ENCODE measurements at regions not wholly inside any gene's neighbourhood (a gene's known extent, or its start where the extent isn't known, plus 50 kb on each side); places are given as distances from the start of the nearest gene placed in this dataset.

GRCh38 chr6:19492636-19493405 lies 344.3 kb upstream of the ID4 start:
- Histone ChIP-seq H3K9ac (ENCODE audit: low read depth, low read length) (no peak overlapping the region), H3K27ac (ENCODE audit: low read depth, low read length) (no peak overlapping the region), H3K4me1 (ENCODE audit: insufficient read depth, low read length) (no peaks in the 10 kb centered on the region), H3K9me3 (ENCODE audit: insufficient read depth, low read depth, low read length) (no peaks in the 10 kb centered on the region), H3K27me3 (ENCODE audit: insufficient read depth, low read length) (no peaks in the 10 kb centered on the region), H3K36me3 (ENCODE audit: insufficient read depth, low read length) (no peaks in the 10 kb centered on the region), H3K4me3 (ENCODE audit: low read length) (no peak overlapping the region)
- WGBS, result 96% methylated on average over 2 of the region's 2 CpGs

- Histone ChIP-seq H3K4me3 (ENCODE audit: low read length) (no peak overlapping the region), H3K4me1 (ENCODE audit: insufficient read depth, low read length) (no peaks in the 10 kb centered on the region), H3K27me3 (ENCODE audit: insufficient read depth, low read length) (no peaks in the 10 kb centered on the region), H3K9me3 (ENCODE audit: insufficient read depth, low read depth, low read length) (peaks cover 7% of the 10 kb centered on the region; the same call in 1 of the 2 replicates), H3K36me3 (ENCODE audit: insufficient read depth, low read length) (no peaks in the 10 kb centered on the region), H3K9ac (ENCODE audit: low read depth, low read length) (no peak overlapping the region), H3K27ac (ENCODE audit: low read depth, low read length) (no peak overlapping the region)
- WGBS, result 94% methylated on average over 3 of the region's 3 CpGs
These were observed 335.4 kb upstream of the ID4 start for GRCh38 chr6:19501737-19502245.

GRCh38 chr6:19502301-19502700 lies 334.9 kb upstream of the ID4 start:
- Histone ChIP-seq H3K9ac (ENCODE audit: low read depth, low read length) (no peak overlapping the region), H3K36me3 (ENCODE audit: insufficient read depth, low read length) (no peaks in the 10 kb centered on the region), H3K4me1 (ENCODE audit: insufficient read depth, low read length) (no peaks in the 10 kb centered on the region), H3K4me3 (ENCODE audit: low read length) (no peak overlapping the region), H3K9me3 (ENCODE audit: insufficient read depth, low read depth, low read length) (peaks cover 7% of the 10 kb centered on the region; the same call in 1 of the 2 replicates), H3K27ac (ENCODE audit: low read depth, low read length) (no peak overlapping the region), H3K27me3 (ENCODE audit: insufficient read depth, low read length) (no peaks in the 10 kb centered on the region)
- WGBS, result 90% methylated on average over 2 of the region's 2 CpGs

GRCh38 chr6:19515939-19516338 lies 321.2 kb upstream of the ID4 start:
- Histone ChIP-seq H3K4me1 (ENCODE audit: insufficient read depth, low read length) (no peaks in the 10 kb centered on the region), H3K27ac (ENCODE audit: low read depth, low read length) (no peak overlapping the region), H3K36me3 (ENCODE audit: insufficient read depth, low read length) (no peaks in the 10 kb centered on the region), H3K9me3 (ENCODE audit: insufficient read depth, low read depth, low read length) (peaks cover 42% of the 10 kb centered on the region), H3K27me3 (ENCODE audit: insufficient read depth, low read length) (no peaks in the 10 kb centered on the region), H3K4me3 (ENCODE audit: low read length) (no peak overlapping the region), H3K9ac (ENCODE audit: low read depth, low read length) (no peak overlapping the region)
- 94% methylated on average over 4 of the region's 4 CpGs for WGBS

GRCh38 chr6:19519941-19520340 lies 317.2 kb upstream of the ID4 start:
- WGBS, result 88% methylated on average over 2 of the region's 2 CpGs
- H3K27me3 ChIP-seq (ENCODE audit: insufficient read depth, low read length), result no peaks in the 10 kb centered on the region
- no peak overlapping the region for H3K27ac ChIP-seq (ENCODE audit: low read depth, low read length)
- H3K9me3 ChIP-seq (ENCODE audit: insufficient read depth, low read depth, low read length), result peaks cover 23% of the 10 kb centered on the region
- no peak overlapping the region for H3K4me3 ChIP-seq (ENCODE audit: low read length)
- H3K36me3 ChIP-seq (ENCODE audit: insufficient read depth, low read length), result no peaks in the 10 kb centered on the region
- no peak overlapping the region for H3K9ac ChIP-seq (ENCODE audit: low read depth, low read length)
- no peaks in the 10 kb centered on the region for H3K4me1 ChIP-seq (ENCODE audit: insufficient read depth, low read length)

- WGBS, result 94% methylated on average over 2 of the region's 2 CpGs
- H3K36me3 ChIP-seq (ENCODE audit: insufficient read depth, low read length), result no peaks in the 10 kb centered on the region
- no peaks in the 10 kb centered on the region for H3K4me1 ChIP-seq (ENCODE audit: insufficient read depth, low read length)
- H3K4me3 ChIP-seq (ENCODE audit: low read length), result no peak overlapping the region
- H3K27me3 ChIP-seq (ENCODE audit: insufficient read depth, low read length), result no peaks in the 10 kb centered on the region
- no peak overlapping the region for H3K9ac ChIP-seq (ENCODE audit: low read depth, low read length)
- H3K9me3 ChIP-seq (ENCODE audit: insufficient read depth, low read depth, low read length), result no peaks in the 10 kb centered on the region
- H3K27ac ChIP-seq (ENCODE audit: low read depth, low read length), result no peak overlapping the region
These were observed 312.6 kb upstream of the ID4 start for GRCh38 chr6:19524366-19525186.

GRCh38 chr6:19525673-19526072 lies 311.5 kb upstream of the ID4 start:
- Histone ChIP-seq H3K4me1 (ENCODE audit: insufficient read depth, low read length) (no peaks in the 10 kb centered on the region), H3K9ac (ENCODE audit: low read depth, low read length) (no peak overlapping the region), H3K27ac (ENCODE audit: low read depth, low read length) (no peak overlapping the region), H3K4me3 (ENCODE audit: low read length) (no peak overlapping the region), H3K36me3 (ENCODE audit: insufficient read depth, low read length) (no peaks in the 10 kb centered on the region), H3K9me3 (ENCODE audit: insufficient read depth, low read depth, low read length) (no peaks in the 10 kb centered on the region), H3K27me3 (ENCODE audit: insufficient read depth, low read length) (no peaks in the 10 kb centered on the region)
- 94% methylated on average over 3 of the region's 3 CpGs for WGBS

GRCh38 chr6:19530188-19530587 lies 307.0 kb upstream of the ID4 start:
- H3K27me3 ChIP-seq (ENCODE audit: insufficient read depth, low read length), result no peaks in the 10 kb centered on the region
- no peak overlapping the region for H3K4me3 ChIP-seq (ENCODE audit: low read length)
- no peaks in the 10 kb centered on the region for H3K4me1 ChIP-seq (ENCODE audit: insufficient read depth, low read length)
- no peak overlapping the region for H3K27ac ChIP-seq (ENCODE audit: low read depth, low read length)
- no peak overlapping the region for H3K9ac ChIP-seq (ENCODE audit: low read depth, low read length)
- no peaks in the 10 kb centered on the region for H3K9me3 ChIP-seq (ENCODE audit: insufficient read depth, low read depth, low read length)
- H3K36me3 ChIP-seq (ENCODE audit: insufficient read depth, low read length), result no peaks in the 10 kb centered on the region
- WGBS, result 100% methylated on average over 1 of the region's 1 CpG

- 100% methylated on average over 2 of the region's 2 CpGs for WGBS
- Histone ChIP-seq H3K36me3 (ENCODE audit: insufficient read depth, low read length) (no peaks in the 10 kb centered on the region), H3K4me3 (ENCODE audit: low read length) (no peak overlapping the region), H3K27ac (ENCODE audit: low read depth, low read length) (no peak overlapping the region), H3K27me3 (ENCODE audit: insufficient read depth, low read length) (no peaks in the 10 kb centered on the region), H3K9me3 (ENCODE audit: insufficient read depth, low read depth, low read length) (peaks cover 3% of the 10 kb centered on the region; the same call in 1 of the 2 replicates), H3K4me1 (ENCODE audit: insufficient read depth, low read length) (no peaks in the 10 kb centered on the region), H3K9ac (ENCODE audit: low read depth, low read length) (no peak overlapping the region)
These were observed 301.8 kb upstream of the ID4 start for GRCh38 chr6:19535351-19535750.

- peaks cover 3% of the 10 kb centered on the region; the same call in 1 of the 2 replicates for H3K9me3 ChIP-seq (ENCODE audit: insufficient read depth, low read depth, low read length)
- WGBS, result 91% methylated on average over 3 of the region's 3 CpGs
- H3K27me3 ChIP-seq (ENCODE audit: insufficient read depth, low read length), result no peaks in the 10 kb centered on the region
- H3K27ac ChIP-seq (ENCODE audit: low read depth, low read length), result no peak overlapping the region
- no peaks in the 10 kb centered on the region for H3K4me1 ChIP-seq (ENCODE audit: insufficient read depth, low read length)
- no peak overlapping the region for H3K9ac ChIP-seq (ENCODE audit: low read depth, low read length)
- no peak overlapping the region for H3K4me3 ChIP-seq (ENCODE audit: low read length)
- no peaks in the 10 kb centered on the region for H3K36me3 ChIP-seq (ENCODE audit: insufficient read depth, low read length)
These were observed 300.3 kb upstream of the ID4 start for GRCh38 chr6:19536838-19537237.

- Histone ChIP-seq H3K27ac (ENCODE audit: low read depth, low read length) (no peak overlapping the region), H3K9ac (ENCODE audit: low read depth, low read length) (no peak overlapping the region), H3K4me3 (ENCODE audit: low read length) (no peak overlapping the region), H3K36me3 (ENCODE audit: insufficient read depth, low read length) (no peaks in the 10 kb centered on the region), H3K9me3 (ENCODE audit: insufficient read depth, low read depth, low read length) (peaks cover 3% of the 10 kb centered on the region; the same call in 1 of the 2 replicates), H3K4me1 (ENCODE audit: insufficient read depth, low read length) (no peaks in the 10 kb centered on the region), H3K27me3 (ENCODE audit: insufficient read depth, low read length) (no peaks in the 10 kb centered on the region)
- WGBS, result 81% methylated on average over 12 of the region's 12 CpGs
These were observed 299.1 kb upstream of the ID4 start for GRCh38 chr6:19538096-19538495.

Measured in HUES64 (cell line).